GM23248 (cell line): ENCODE measurements at regions not wholly inside any gene's neighbourhood (a gene's known extent, or its start where the extent isn't known, plus 50 kb on each side); places are given as distances from the start of the nearest gene placed in this dataset.

Experiments used
- DNase-seq: peaks from one replicate; pipeline ENCODE4 v3.0.0-alpha.2; 2015
- H2AFZ ChIP-seq: fragments of 200-600 bp; sonication (generic); 2 replicates; pipeline ENCODE4 v1.6.1; 2016; ENCODE audit warnings: antibody characterized with exemption
- H3F3A ChIP-seq: fragments of 200-600 bp; sonication (generic); 2 replicates; pipeline ENCODE4 v1.6.1; 2016; ENCODE audit warnings: mild to moderate bottlenecking, antibody characterized with exemption, mixed run types; ENCODE audit not compliant: insufficient read depth
- H3K27ac ChIP-seq: fragments of 200-600 bp; sonication (generic); 2 replicates; pipeline ENCODE4 v1.5.1; 2016; ENCODE audit warnings: mild to moderate bottlenecking
- H3K27me3 ChIP-seq: fragments of 200-600 bp; sonication (generic); replicated peaks from 2 replicates; pipeline ENCODE4 v1.6.1; 2016; ENCODE audit warnings: mild to moderate bottlenecking; ENCODE audit not compliant: insufficient read depth
- H3K36me3 ChIP-seq: fragments of 200-600 bp; sonication (generic); 2 replicates; pipeline ENCODE4 v1.6.1; 2016; ENCODE audit warnings: low read depth, mild to moderate bottlenecking
- H3K4me1 ChIP-seq: fragments of 200-600 bp; sonication (generic); 2 replicates; pipeline ENCODE4 v1.6.1; 2016; ENCODE audit warnings: mild to moderate bottlenecking; ENCODE audit not compliant: insufficient read depth
- H3K4me2 ChIP-seq: fragments of 200-600 bp; sonication (generic); one replicate; pipeline ENCODE4 v1.6.1; 2016; ENCODE audit warnings: mild to moderate bottlenecking; ENCODE audit not compliant: unreplicated experiment
- H3K4me3 ChIP-seq: fragments of 200-600 bp; sonication (generic); 2 replicates; pipeline ENCODE4 v1.5.1; 2016; ENCODE audit warnings: mild to moderate bottlenecking
- H3K79me2 ChIP-seq: fragments of 200-600 bp; sonication (generic); 2 replicates; pipeline ENCODE4 v1.6.1; 2016; ENCODE audit warnings: mild to moderate bottlenecking; ENCODE audit not compliant: insufficient read depth
- H3K9ac ChIP-seq: fragments of 200-600 bp; sonication (generic); 2 replicates; pipeline ENCODE4 v1.6.1; 2016; ENCODE audit warnings: mild to moderate bottlenecking
- H3K9me2 ChIP-seq: fragments of 200-600 bp; sonication (generic); 2 replicates; pipeline ENCODE4 v1.6.1; 2016; ENCODE audit warnings: mixed run types, mild to moderate bottlenecking, moderate library complexity; ENCODE audit not compliant: insufficient read depth
- H3K9me3 ChIP-seq: fragments of 200-600 bp; sonication (generic); one replicate; pipeline ENCODE4 v1.6.1; 2017; ENCODE audit warnings: low read depth
- H4K20me1 ChIP-seq: fragments of 200-600 bp; sonication (generic); 2 replicates; pipeline ENCODE4 v1.6.0; 2016; ENCODE audit not compliant: insufficient read depth
- EZH2 ChIP-seq: fragments of 200-600 bp; sonication (generic); IDR thresholded peaks from 2 replicates; pipeline ENCODE4 v1.6.1; 2018; ENCODE audit warnings: antibody characterized with exemption, mild to moderate bottlenecking; ENCODE audit not compliant: insufficient read depth, poor library complexity, severe bottlenecking
- EZH2phosphoT487 ChIP-seq: fragments of 200-600 bp; sonication (generic); IDR thresholded peaks from 2 replicates; pipeline ENCODE4 v1.6.1; 2018; ENCODE audit warnings: antibody characterized with exemption, moderate library complexity, mild to moderate bottlenecking, low read depth; ENCODE audit not compliant: insufficient read depth
- WGBS, 2 experiments: methylation state at CpG; one replicate each; pipeline ENCODE4 v1.1.6; 2015 to 2017; ENCODE audit warnings: low lambda C conversion rate in 2 of 2, low coverage in 1 of 2; ENCODE audit errors: missing lambda C conversion rate in 2 of 2; 5-methylcytosine and 5-hydroxymethylcytosine counted together
- in situ Hi-C: fragments of 300-500 bp; cut with MboI; formaldehyde crosslinking; loops from 2 replicates; pipeline ENCODE4 v1.15.0; 2020

DNA sequence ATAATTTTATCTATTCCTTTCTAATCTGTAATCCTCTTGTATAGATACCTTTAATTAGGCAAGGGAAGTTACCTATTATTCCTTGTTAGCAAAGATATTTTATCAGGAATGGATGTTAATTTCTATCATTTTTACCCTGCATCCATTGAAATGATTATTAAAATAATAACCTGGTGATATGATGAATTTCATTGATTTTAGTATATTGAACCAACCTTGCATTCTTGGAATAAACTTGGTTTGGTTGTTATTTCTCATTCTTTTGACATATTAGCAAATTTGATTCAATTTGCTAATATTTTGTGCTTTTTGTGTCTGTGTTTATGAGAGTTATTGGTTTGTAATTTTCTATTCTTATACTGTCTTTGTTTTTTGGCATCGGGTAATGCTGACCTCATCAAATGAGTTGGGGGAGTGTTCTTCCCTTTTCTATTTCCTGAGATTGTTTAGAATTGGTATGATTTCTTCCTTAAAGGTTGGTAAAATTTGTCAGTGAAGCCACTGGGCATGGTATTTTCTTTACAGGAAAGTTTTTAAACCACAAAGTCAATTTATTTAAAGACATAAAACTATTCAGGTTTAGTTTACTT, 250.4 kb upstream of the PMFBP1 start:
- in situ Hi-C loops = no loop called here
- 95 to 100% methylated on average over 1 of the region's 1 CpG for WGBS, 2 experiments
- Histone ChIP-seq H3K27me3 (no peaks in the 10 kb centered on the region), H4K20me1 (no peaks in the 10 kb centered on the region), H3K9ac (no peak overlapping the region), H3F3A (no peaks in the 10 kb centered on the region), H3K4me2 (no peak overlapping the region), H3K27ac (no peak overlapping the region), H3K4me3 (no peak overlapping the region), H3K79me2 (no peaks in the 10 kb centered on the region), H3K36me3 (no peaks in the 10 kb centered on the region), H2AFZ (no peak overlapping the region), H3K9me3 (peaks cover 8% of the 10 kb centered on the region), H3K4me1 (no peaks in the 10 kb centered on the region), H3K9me2 (no peaks in the 10 kb centered on the region)
- peak; percentile 4 for DNase-seq
- TF ChIP-seq EZH2 (no peak), EZH2phosphoT487 (no peak)

DNA sequence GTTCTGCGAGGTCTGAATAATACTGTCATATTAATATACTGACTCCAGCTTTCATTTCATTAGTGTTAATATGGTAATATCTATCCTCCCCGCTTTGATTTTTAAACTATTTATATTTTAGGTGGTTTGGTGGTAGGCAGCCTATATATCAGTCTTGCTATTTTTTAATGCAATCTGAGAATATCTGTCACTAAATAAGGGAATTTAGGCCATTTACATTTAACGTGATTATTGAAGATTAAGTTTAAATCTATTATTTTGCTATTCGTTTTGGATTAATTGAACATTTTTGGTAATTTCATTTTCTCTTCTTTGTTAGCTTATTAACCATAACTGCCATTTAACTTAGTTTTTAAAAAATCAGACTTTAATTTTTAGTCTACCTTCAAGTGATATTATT, 247.7 kb upstream of the PMFBP1 start:
- Histone ChIP-seq H3K4me3 (no peak overlapping the region), H3K36me3 (no peaks in the 10 kb centered on the region), H3K4me1 (no peaks in the 10 kb centered on the region), H4K20me1 (no peaks in the 10 kb centered on the region), H3K27ac (no peak overlapping the region), H3F3A (no peaks in the 10 kb centered on the region), H2AFZ (no peak overlapping the region), H3K27me3 (no peaks in the 10 kb centered on the region), H3K9me2 (no peaks in the 10 kb centered on the region), H3K4me2 (no peak overlapping the region), H3K9ac (no peak overlapping the region), H3K9me3 (peaks cover 8% of the 10 kb centered on the region), H3K79me2 (no peaks in the 10 kb centered on the region)
- in situ Hi-C loops = no loop called here
- no peak for DNase-seq
- WGBS, 2 experiments = 88 to 90% methylated on average over 4 of the region's 4 CpGs
- TF ChIP-seq EZH2 (no peak), EZH2phosphoT487 (no peak)

DNA sequence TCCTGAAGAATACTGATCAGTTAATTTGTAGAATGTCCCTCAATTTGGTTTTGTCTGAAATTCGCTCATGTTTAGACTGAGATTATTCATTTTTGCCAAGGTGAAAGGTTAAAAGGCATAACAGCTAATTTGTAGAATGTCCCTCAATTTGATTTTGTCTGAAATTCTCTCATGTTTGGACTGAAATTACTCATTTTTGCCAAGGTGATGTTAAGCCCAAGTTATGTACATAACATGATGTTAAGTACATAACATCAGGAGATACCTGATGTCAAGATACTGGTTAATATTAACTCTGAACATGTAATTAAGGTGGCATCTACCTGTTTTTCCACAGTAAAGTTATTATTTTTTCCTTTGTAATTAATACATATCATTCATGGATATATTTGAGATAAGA, 243.4 kb upstream of the PMFBP1 start:
- Histone ChIP-seq H3K9me2 (no peaks in the 10 kb centered on the region), H4K20me1 (no peaks in the 10 kb centered on the region), H3K9me3 (no peaks in the 10 kb centered on the region), H3F3A (no peaks in the 10 kb centered on the region), H3K4me3 (no peak overlapping the region), H3K27ac (no peak overlapping the region), H3K27me3 (no peaks in the 10 kb centered on the region), H3K4me1 (no peaks in the 10 kb centered on the region), H3K4me2 (no peak overlapping the region), H2AFZ (no peak overlapping the region), H3K36me3 (no peaks in the 10 kb centered on the region), H3K9ac (no peak overlapping the region), H3K79me2 (no peaks in the 10 kb centered on the region)
- no peak for TF ChIP-seq EZH2phosphoT487
- no peak for TF ChIP-seq EZH2
- in situ Hi-C loops = no loop called here
- WGBS, 2 experiments = 73 to 77% methylated on average over 1 of the region's 1 CpG
- no peak for DNase-seq

DNA sequence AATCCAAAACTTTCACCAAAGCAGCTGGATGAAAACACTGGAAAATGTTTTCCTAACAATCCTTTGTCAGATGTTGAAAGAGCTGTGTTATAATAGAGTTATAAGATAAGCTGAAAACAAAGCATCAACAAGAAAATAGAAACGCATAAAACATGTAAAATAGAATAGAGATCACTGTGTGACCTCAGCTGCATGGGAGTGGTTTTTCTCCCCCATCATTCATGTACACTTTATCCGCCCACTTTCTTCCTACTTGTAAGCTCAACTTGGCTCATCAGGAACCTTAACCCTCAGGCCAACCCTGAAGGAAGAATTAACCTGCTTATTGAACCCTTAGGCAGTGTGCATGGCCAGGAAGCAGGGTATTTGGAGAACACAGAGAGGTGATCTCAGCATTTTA, 238.5 kb upstream of the PMFBP1 start:
- no peak overlapping the region for H3K4me3 ChIP-seq

DNA sequence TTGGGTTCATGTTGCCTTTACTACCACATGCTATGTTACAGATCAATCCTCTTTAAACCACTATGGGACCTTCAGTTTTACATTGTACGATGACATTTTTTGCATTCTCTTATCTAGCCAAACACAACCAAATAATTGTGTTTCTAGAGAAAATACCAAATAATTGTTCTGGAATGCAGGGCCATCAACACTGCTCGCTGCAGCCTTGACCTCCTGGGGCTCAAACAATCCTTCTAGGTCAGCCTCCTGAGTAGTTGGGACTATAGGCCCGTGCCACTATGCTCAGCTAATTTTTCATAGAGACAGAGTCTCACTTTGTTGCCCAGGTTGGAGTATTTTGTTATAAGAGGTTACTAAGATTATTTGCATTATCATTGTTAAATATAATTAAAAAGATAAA, 237.5 kb upstream of the PMFBP1 start:
- H3K27ac ChIP-seq = no peak overlapping the region
- no peak overlapping the region for H3K4me2 ChIP-seq
- H3K9me2 ChIP-seq = no peaks in the 10 kb centered on the region
- no peaks in the 10 kb centered on the region for H3K79me2 ChIP-seq
- no peak overlapping the region for H2AFZ ChIP-seq
- H3K27me3 ChIP-seq = no peaks in the 10 kb centered on the region
- no peaks in the 10 kb centered on the region for H4K20me1 ChIP-seq
- H3K9ac ChIP-seq = no peak overlapping the region
- H3K36me3 ChIP-seq = no peaks in the 10 kb centered on the region
- no peaks in the 10 kb centered on the region for H3K9me3 ChIP-seq
- no peak overlapping the region for H3K4me3 ChIP-seq
- H3F3A ChIP-seq = no peaks in the 10 kb centered on the region
- no peaks in the 10 kb centered on the region for H3K4me1 ChIP-seq
- TF ChIP-seq EZH2phosphoT487 = no peak
- TF ChIP-seq EZH2 = no peak
- 83 to 87% methylated on average over 3 of the region's 3 CpGs for WGBS, 2 experiments
- in situ Hi-C loops = no loop called here
- no peak for DNase-seq

More for the DNA sequence above, 238.5 kb upstream of the PMFBP1 start:
- no peak overlapping the region for H2AFZ ChIP-seq
- no peaks in the 10 kb centered on the region for H3K9me3 ChIP-seq
- H3K9me2 ChIP-seq = no peaks in the 10 kb centered on the region
- TF ChIP-seq EZH2 (no peak), EZH2phosphoT487 (no peak)
- H3K27me3 ChIP-seq = no peaks in the 10 kb centered on the region
- DNase-seq = peak; percentile 6
- no peaks in the 10 kb centered on the region for H3K4me1 ChIP-seq
- H3K27ac ChIP-seq = no peak overlapping the region
- H3K4me2 ChIP-seq = no peak overlapping the region
- H3K36me3 ChIP-seq = no peaks in the 10 kb centered on the region
- H3K79me2 ChIP-seq = no peaks in the 10 kb centered on the region
- no peaks in the 10 kb centered on the region for H3F3A ChIP-seq
- 27 to 29% methylated on average over 2 of the region's 2 CpGs for WGBS, 2 experiments
- H4K20me1 ChIP-seq = no peaks in the 10 kb centered on the region
- no peak overlapping the region for H3K9ac ChIP-seq
- in situ Hi-C loops = no loop called here
